Ishikawa (cell line): ENCODE measurements at regions not wholly inside any gene's neighbourhood (a gene's known extent, or its start where the extent isn't known, plus 50 kb on each side); places are given as distances from the start of the nearest gene placed in this dataset.

Experiments
- CEBPB ChIP-seq: IDR thresholded peaks from 2 replicates; pipeline ENCODE4 v1.6.1; 2012
- CREB1 ChIP-seq: IDR thresholded peaks from 2 replicates; pipeline ENCODE4 v1.6.1; 2012; ENCODE audit warnings: low read depth
- EGR1 ChIP-seq: IDR thresholded peaks from 2 replicates; pipeline ENCODE4 v1.6.1; 2012
- EP300 ChIP-seq: IDR thresholded peaks from 2 replicates; pipeline ENCODE4 v1.6.1; 2012; ENCODE audit warnings: borderline replicate concordance
- FOXM1 ChIP-seq: IDR thresholded peaks from 2 replicates; pipeline ENCODE4 v1.6.1; 2012; ENCODE audit warnings: low read depth, borderline replicate concordance
- MAX ChIP-seq: IDR thresholded peaks from 2 replicates; pipeline ENCODE4 v1.6.1; 2012
- NFIC ChIP-seq: IDR thresholded peaks from 2 replicates; pipeline ENCODE4 v1.6.1; 2012
- RAD21 ChIP-seq: IDR thresholded peaks from 2 replicates; pipeline ENCODE4 v1.6.1; 2012; ENCODE audit warnings: low read depth
- REST ChIP-seq: IDR thresholded peaks from 2 replicates; pipeline ENCODE4 v1.6.1; 2012; ENCODE audit warnings: low read depth, mild to moderate bottlenecking
- TAF1 ChIP-seq: IDR thresholded peaks from 2 replicates; pipeline ENCODE4 v1.6.1; 2012; ENCODE audit warnings: low read depth, mild to moderate bottlenecking
- TCF12 ChIP-seq: IDR thresholded peaks from 2 replicates; pipeline ENCODE4 v1.6.1; 2012; ENCODE audit warnings: low read depth
- TEAD4 ChIP-seq: IDR thresholded peaks from 2 replicates; pipeline ENCODE4 v1.6.1; 2012
- USF1 ChIP-seq: IDR thresholded peaks from 2 replicates; pipeline ENCODE4 v1.6.1; 2012
- YY1 ChIP-seq: IDR thresholded peaks from 2 replicates; pipeline ENCODE4 v1.6.1; 2012; ENCODE audit warnings: low read depth
- ZBTB7A ChIP-seq: IDR thresholded peaks from 2 replicates; pipeline ENCODE4 v1.6.1; 2012; ENCODE audit warnings: low read depth

GRCh38 chr16:51085271-51085670 lies 65.8 kb downstream of the SALL1 start:
- no peak for TF ChIP-seq FOXM1
- TF ChIP-seq EGR1, result no peak
- TF ChIP-seq TAF1, result no peak
- TF ChIP-seq REST, result no peak
- no peak for TF ChIP-seq USF1
- no peak for TF ChIP-seq RAD21
- TF ChIP-seq ZBTB7A, result no peak
- TF ChIP-seq NFIC, result no peak
- no peak for TF ChIP-seq YY1
- TF ChIP-seq CREB1, result no peak
- TF ChIP-seq CEBPB, result no peak

- no peak for TF ChIP-seq FOXM1
- no peak for TF ChIP-seq TCF12
- TF ChIP-seq EGR1, result no peak
- TF ChIP-seq TEAD4, result no peak
- no peak for TF ChIP-seq ZBTB7A
- no peak for TF ChIP-seq REST
- no peak for TF ChIP-seq USF1
- no peak for TF ChIP-seq CREB1
- no peak for TF ChIP-seq EP300
- TF ChIP-seq YY1, result no peak
- no peak for TF ChIP-seq RAD21
- no peak for TF ChIP-seq MAX
- no peak for TF ChIP-seq CEBPB
Observed at GRCh38 chr16:51084074-51084928, 66.8 kb downstream of the SALL1 start.

- TF ChIP-seq TCF12, result no peak
- TF ChIP-seq REST, result no peak
- no peak for TF ChIP-seq NFIC
- TF ChIP-seq RAD21, result no peak
- TF ChIP-seq EP300, result no peak
- no peak for TF ChIP-seq CEBPB
- no peak for TF ChIP-seq YY1
- no peak for TF ChIP-seq USF1
- TF ChIP-seq FOXM1, result no peak
- no peak for TF ChIP-seq CREB1
- TF ChIP-seq EGR1, result no peak
- no peak for TF ChIP-seq ZBTB7A
- TF ChIP-seq MAX, result no peak
- no peak for TF ChIP-seq TAF1
- TF ChIP-seq TEAD4, result no peak
Observed at GRCh38 chr16:51072591-51072990, 78.5 kb downstream of the SALL1 start.

- TF ChIP-seq CEBPB (no peak), MAX (no peak), TAF1 (no peak), NFIC (no peak), EP300 (no peak), EGR1 (no peak), USF1 (no peak), RAD21 (no peak)
Observed at GRCh38 chr16:51071326-51071725, 79.7 kb downstream of the SALL1 start.
